CD4-positive, alpha-beta memory T cell (primary cell): ENCODE measurements at regions not wholly inside any gene's neighbourhood (a gene's known extent, or its start where the extent isn't known, plus 50 kb on each side); places are given as distances from the start of the nearest gene placed in this dataset.

Source experiments
- CTCF ChIA-PET: fragments of 350-600 bp; sonication (Branson Sonifier 250); formaldehyde crosslinking; loops from one replicate; lab custom pipeline; 2021; ENCODE audit warnings: inconsistent platforms; ENCODE audit not compliant: partially characterized antibody; lab: Charles Lee
- POLR2A ChIA-PET: fragments of 350-600 bp; sonication (Branson Sonifier 250); formaldehyde crosslinking; loops from one replicate; lab custom pipeline; 2021; ENCODE audit not compliant: partially characterized antibody; lab: Charles Lee
- DNase-seq, 5 donors: peaks; one replicate each; pipeline versions ENCODE4 v3.0.0 to v3.0.0-alpha.2; 2020 to 2022; ENCODE audit warnings: mixed read lengths in 1 of 5
- H3K27ac ChIP-seq: one replicate; pipeline ENCODE4 v1.7.0; 2013; ENCODE audit warnings: low read depth, low read length
- H3K27me3 ChIP-seq: 2 replicates; pipeline ENCODE4 v1.7.0; 2013; ENCODE audit warnings: mild to moderate bottlenecking, low read length, moderate library complexity; ENCODE audit not compliant: insufficient read depth
- H3K36me3 ChIP-seq: 2 replicates; pipeline ENCODE4 v1.7.0; 2013; ENCODE audit warnings: mild to moderate bottlenecking, low read length, moderate library complexity; ENCODE audit not compliant: insufficient read depth
- H3K4me1 ChIP-seq: 2 replicates; pipeline ENCODE4 v1.7.0; 2013; ENCODE audit warnings: mild to moderate bottlenecking, low read length, moderate library complexity; ENCODE audit not compliant: insufficient read depth
- H3K4me3 ChIP-seq, 2 donors: one replicate each; pipeline ENCODE4 v1.7.0; 2013; ENCODE audit warnings: low read length in 2 of 2, mild to moderate bottlenecking in 1 of 2
- H3K9me3 ChIP-seq, 2 donors: one replicate each; pipeline ENCODE4 v1.7.0; 2013; ENCODE audit warnings: low read length in 2 of 2, control low read depth in 1 of 2; ENCODE audit not compliant: control insufficient read depth in 1 of 2
- H3K27ac Mint-ChIP-seq, 7 donors: one replicate each; pipeline ENCODE4 v1.8.0; 2020 to 2021; ENCODE audit warnings: mixed read lengths in 7 of 7, mild to moderate bottlenecking in 6 of 7, inconsistent platforms in 3 of 7, moderate library complexity in 3 of 7
- H3K27me3 Mint-ChIP-seq, 2 donors: one replicate each; pipeline ENCODE4 v1.8.0; 2020 to 2021; ENCODE audit warnings: mixed read lengths in 2 of 2
- H3K36me3 Mint-ChIP-seq, 2 donors: one replicate each; pipeline ENCODE4 v1.8.0; 2020 to 2021; ENCODE audit warnings: mixed read lengths in 2 of 2, inconsistent platforms in 1 of 2, mild to moderate bottlenecking in 1 of 2
- H3K4me1 Mint-ChIP-seq, 4 donors: one replicate each; pipeline ENCODE4 v1.8.0; 2020 to 2021; ENCODE audit warnings: mixed read lengths in 4 of 4, mild to moderate bottlenecking in 1 of 4
- H3K4me3 Mint-ChIP-seq, 8 donors: one replicate each; pipeline ENCODE4 v1.8.0; 2020 to 2021; ENCODE audit warnings: mixed read lengths in 8 of 8, mild to moderate bottlenecking in 7 of 8, moderate library complexity in 6 of 8, inconsistent platforms in 3 of 8
- H3K9me3 Mint-ChIP-seq, 8 donors: one replicate each; pipeline ENCODE4 v1.8.0; 2020 to 2021; ENCODE audit warnings: mixed read lengths in 8 of 8, mild to moderate bottlenecking in 5 of 8, inconsistent platforms in 3 of 8, moderate library complexity in 1 of 8
- intact Hi-C: fragments of 100-400 bp; cut with micrococcal nuclease; formaldehyde crosslinking; loops from one replicate; pipeline ENCODE4 v1.15.1; 2023

DNA sequence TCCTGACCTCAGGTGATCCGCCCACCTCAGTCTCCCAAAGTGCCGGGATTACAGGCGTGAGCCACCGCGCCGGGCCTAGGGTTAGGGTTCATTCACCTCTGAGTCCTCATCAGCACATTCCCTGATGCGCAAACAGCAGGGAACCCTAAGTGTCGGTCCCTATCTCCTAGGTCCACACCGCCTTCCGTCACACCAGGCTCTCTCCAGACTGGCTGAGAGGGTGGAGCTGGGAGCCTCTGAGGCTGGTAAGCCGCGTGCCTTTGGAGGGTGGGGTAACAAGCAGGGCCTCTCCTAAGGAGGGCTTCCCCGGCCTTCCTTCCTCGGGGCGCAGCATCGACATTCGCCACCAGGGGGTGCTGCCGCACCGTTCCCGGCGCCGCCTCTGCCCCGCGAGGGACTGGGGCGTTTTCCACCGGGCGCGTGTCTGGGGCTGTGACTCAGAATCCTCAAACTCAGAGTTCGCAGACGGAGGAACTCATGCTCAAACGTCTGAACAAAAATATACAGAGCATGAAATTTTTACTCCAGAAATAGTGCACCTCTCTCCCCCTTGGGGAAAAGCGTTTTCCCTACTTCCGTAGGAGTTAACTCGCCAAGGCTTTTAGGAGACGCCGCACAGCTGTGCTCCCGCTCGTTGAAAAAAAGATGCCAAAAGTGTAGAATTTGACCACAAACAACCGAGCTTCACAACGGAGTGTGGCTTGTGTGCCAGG is 63.9 kb upstream of the ASAP2 start:
- Histone ChIP-seq H3K27me3 (peaks cover 2% of the 10 kb centered on the region), H3K4me3 (no peak overlapping the region), H3K36me3 (no peaks in the 10 kb centered on the region), H3K9me3 (no peaks in the 10 kb centered on the region), H3K27ac (no peak overlapping the region), H3K4me1 (peaks cover 5% of the 10 kb centered on the region)
- H3K9me3 Mint-ChIP-seq = no peaks in the 10 kb centered on the region
- no peaks in the 10 kb centered on the region for H3K36me3 Mint-ChIP-seq
- POLR2A ChIA-PET = no interaction called here
- peaks cover 0 to 9% (median 1%) of the 10 kb centered on the region in 4 donors for H3K4me1 Mint-ChIP-seq
- H3K4me3 Mint-ChIP-seq = peak overlapping the region in 5 of 8 donors; percentile 3 to 61 (median 17)
- intact Hi-C loops = no loop called here
- peak; percentile 58 to 74 (median 64) for DNase-seq
- H3K27me3 Mint-ChIP-seq = peaks cover 5 to 25% of the 10 kb centered on the region in 2 donors
- CTCF ChIA-PET = interaction anchor here (0.7 to 3.2 kb wide), 8 partner anchors 9 to 905 kb away, joined by 3 to 21 read pairs (median 3); no protein-coding TSS in a partner anchor
- H3K27ac Mint-ChIP-seq = no peak overlapping the region

DNA sequence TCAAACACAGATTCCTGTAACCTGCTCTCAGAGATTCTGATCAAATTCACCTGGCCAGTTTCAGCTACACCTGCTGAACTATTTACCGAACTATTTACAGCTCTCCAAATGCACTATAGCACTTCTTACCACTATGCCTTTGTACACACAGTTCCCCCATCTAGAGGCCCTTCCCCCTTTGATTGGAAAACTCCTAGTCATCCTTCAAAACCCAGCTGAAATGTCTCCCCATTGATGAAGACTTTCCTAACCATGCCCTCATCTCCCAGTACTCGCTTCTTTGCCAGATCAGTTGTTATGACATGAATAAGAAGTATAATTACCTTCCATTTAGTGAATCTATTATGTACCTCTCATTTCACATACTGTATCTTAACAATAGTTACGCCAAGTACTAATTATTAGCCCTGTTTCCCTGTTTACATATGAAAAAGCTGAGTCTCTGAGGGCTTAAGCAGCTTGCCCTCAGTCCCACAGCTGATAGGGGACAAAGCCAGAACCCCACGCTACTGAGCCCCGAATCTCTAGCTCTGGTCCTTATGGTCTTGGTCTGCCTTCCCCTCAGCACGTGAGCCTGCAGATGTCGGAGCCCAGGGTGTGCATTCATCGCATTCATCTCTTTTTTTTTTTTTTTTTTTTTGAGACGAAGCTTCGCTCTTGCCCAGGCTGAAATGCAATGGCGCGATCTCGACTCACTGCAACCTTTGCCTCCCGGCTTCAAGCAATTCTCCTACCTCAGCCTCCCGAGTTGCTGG is 64.7 kb upstream of the ASAP2 start:
- DNase-seq = no peak
- intact Hi-C loops = no loop called here

DNA sequence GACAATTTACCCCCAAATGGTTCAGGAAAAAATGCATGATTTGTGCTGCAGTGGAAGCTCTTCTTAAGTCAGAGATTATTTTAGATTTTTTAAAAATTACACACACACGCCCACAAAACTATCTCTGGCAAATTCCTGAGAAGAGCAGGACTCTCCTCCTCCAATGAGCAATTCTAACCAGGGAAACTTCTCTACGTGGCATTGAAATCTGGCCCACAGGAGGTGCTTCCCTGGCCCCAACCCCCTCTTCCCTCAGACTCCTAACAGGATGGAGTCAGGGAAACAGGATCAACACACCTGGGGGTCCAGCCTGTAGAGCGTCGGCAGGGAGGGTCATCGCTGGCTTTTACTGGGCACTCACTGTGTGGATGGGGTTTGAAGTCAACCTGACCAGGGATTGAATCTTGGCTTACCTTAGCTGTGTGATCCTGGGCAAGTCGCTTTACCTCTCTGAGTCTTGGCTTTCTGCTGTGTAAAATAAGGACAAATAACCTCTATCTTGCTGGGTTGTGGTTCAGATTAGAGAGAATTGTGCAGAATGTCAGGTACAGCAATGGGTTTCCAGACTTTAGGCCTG is 65.4 kb upstream of the ASAP2 start:
- H3K4me1 Mint-ChIP-seq = peaks cover 0 to 9% (median 1%) of the 10 kb centered on the region in 4 donors
- no peaks in the 10 kb centered on the region for H3K27me3 ChIP-seq
- ChIA-PET POLR2A (no interaction called here), CTCF (interaction anchor here (0.5 to 3.2 kb wide), 8 partner anchors 9 to 658 kb away, joined by 3 to 21 read pairs (median 4); no protein-coding TSS in a partner anchor)
- no peak overlapping the region for H3K4me3 Mint-ChIP-seq
- H3K9me3 ChIP-seq = no peaks in the 10 kb centered on the region
- H3K36me3 Mint-ChIP-seq = no peaks in the 10 kb centered on the region
- no peak overlapping the region for H3K27ac ChIP-seq
- H3K27me3 Mint-ChIP-seq = peaks cover 5 to 22% of the 10 kb centered on the region in 2 donors
- H3K9me3 Mint-ChIP-seq = no peaks in the 10 kb centered on the region
- H3K36me3 ChIP-seq = no peaks in the 10 kb centered on the region
- no peak overlapping the region for H3K4me3 ChIP-seq
- H3K27ac Mint-ChIP-seq = no peak overlapping the region
- H3K4me1 ChIP-seq = peaks cover 5% of the 10 kb centered on the region
- intact Hi-C loops = no loop called here
- no peak for DNase-seq

More for the DNA sequence above, 64.7 kb upstream of the ASAP2 start:
- Mint-ChIP-seq H3K4me3 (no peak overlapping the region), H3K36me3 (no peaks in the 10 kb centered on the region), H3K9me3 (no peaks in the 10 kb centered on the region), H3K4me1 (peaks cover 0 to 9% (median 1%) of the 10 kb centered on the region in 4 donors), H3K27ac (no peak overlapping the region), H3K27me3 (peaks cover 5 to 24% of the 10 kb centered on the region in 2 donors)
- peaks cover 5% of the 10 kb centered on the region for H3K4me1 ChIP-seq
- no peaks in the 10 kb centered on the region for H3K27me3 ChIP-seq
- POLR2A ChIA-PET = no interaction called here
- H3K9me3 ChIP-seq = no peaks in the 10 kb centered on the region
- no peak overlapping the region for H3K4me3 ChIP-seq
- H3K36me3 ChIP-seq = no peaks in the 10 kb centered on the region
- CTCF ChIA-PET = interaction anchor here (0.5 to 3.2 kb wide), 12 partner anchors 9 to 975 kb away, joined by 3 to 21 read pairs (median 3); no protein-coding TSS in a partner anchor
- H3K27ac ChIP-seq = no peak overlapping the region

DNA sequence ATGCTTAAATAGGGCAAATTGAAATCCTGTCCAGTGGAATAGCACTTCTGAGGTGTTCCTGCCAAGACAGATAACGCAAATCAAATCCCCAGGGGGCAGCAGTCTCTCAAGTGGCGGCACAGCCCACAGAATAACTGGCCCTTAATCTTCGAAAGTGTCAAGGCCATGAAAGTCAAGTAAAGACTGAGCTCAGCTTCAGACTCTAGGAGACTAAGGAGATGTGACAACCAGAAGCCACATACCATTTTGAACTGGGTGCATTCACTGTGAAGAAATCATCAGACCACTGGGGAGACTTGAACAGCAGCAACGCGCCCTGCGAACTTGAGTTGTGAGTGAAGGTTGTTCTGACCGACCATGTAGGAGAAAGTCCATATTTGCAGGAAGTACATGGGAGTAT is 66.0 kb upstream of the ASAP2 start:
- Mint-ChIP-seq H3K36me3 (no peaks in the 10 kb centered on the region), H3K27me3 (peaks cover 5 to 22% of the 10 kb centered on the region in 2 donors), H3K27ac (no peak overlapping the region), H3K9me3 (no peaks in the 10 kb centered on the region), H3K4me1 (peaks cover 0 to 9% (median 1%) of the 10 kb centered on the region in 4 donors), H3K4me3 (no peak overlapping the region)
- H3K4me1 ChIP-seq = peaks cover 5% of the 10 kb centered on the region
- CTCF ChIA-PET = interaction anchor here (1.3 to 3.2 kb wide), 3 partner anchors 9 to 659 kb away, joined by 3 to 21 read pairs (median 6); no protein-coding TSS in a partner anchor
- DNase-seq = no peak
- H3K4me3 ChIP-seq = no peak overlapping the region
- POLR2A ChIA-PET = no interaction called here
- intact Hi-C loops = no loop called here
- H3K27me3 ChIP-seq = no peaks in the 10 kb centered on the region
- no peaks in the 10 kb centered on the region for H3K36me3 ChIP-seq
- no peaks in the 10 kb centered on the region for H3K9me3 ChIP-seq
- no peak overlapping the region for H3K27ac ChIP-seq

DNA sequence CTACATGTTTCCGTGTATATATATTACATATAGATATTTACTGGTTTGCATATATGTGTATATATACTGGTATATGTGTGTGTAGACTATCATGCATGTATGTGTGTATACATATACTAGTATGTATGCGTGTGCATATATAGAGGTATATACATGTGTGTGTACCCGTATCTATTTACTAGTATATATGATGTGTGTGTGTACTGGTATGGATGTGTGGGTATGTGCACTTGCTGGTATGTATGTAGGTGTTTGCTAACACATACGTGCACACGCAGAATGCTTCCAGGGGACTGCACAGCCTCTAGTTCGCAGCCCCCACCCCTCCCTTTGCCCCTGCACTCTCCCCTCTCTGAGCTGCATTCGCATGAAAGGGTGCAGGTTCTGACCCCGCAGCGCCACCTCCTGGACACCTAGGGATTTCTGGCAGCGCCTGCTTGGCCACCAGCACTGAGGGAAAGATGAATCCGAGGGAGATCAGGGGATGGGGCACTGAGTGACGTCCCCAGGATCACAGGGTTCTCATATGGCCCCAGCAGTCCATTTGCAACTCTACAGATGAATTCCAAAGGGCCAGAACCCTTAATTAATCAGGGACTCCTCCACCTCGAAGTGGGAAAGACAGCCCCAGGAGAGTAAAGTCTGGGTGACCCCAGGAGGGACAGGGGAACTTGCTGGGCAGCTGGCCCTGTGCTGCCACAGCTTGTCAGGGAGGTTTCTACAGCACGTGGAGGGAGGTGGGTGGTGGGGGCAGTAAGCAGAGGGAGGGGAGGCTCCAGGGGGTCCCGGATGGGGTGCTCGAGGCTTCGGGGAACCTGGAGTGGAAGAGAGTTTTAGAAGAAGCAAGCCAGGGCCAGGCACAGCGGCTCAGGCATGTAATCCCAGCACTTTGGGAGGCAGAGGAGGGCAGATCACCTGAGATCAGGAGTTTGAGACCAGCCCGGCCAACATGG is 66.8 kb upstream of the ASAP2 start:
- no peak overlapping the region for H3K27ac ChIP-seq
- no peak overlapping the region for H3K4me3 Mint-ChIP-seq
- peak in 4 of 5 donors; percentile 28 to 45 (median 36) for DNase-seq
- no peak overlapping the region for H3K4me3 ChIP-seq
- peaks cover 0 to 9% (median 1%) of the 10 kb centered on the region in 4 donors for H3K4me1 Mint-ChIP-seq
- no peaks in the 10 kb centered on the region for H3K9me3 ChIP-seq
- ChIA-PET CTCF (interaction anchor here (1.0 kb wide), 1 partner anchor 266 kb away, joined by 4 read pairs; no protein-coding TSS in a partner anchor), POLR2A (no interaction called here)
- intact Hi-C loops = no loop called here
- no peaks in the 10 kb centered on the region for H3K27me3 ChIP-seq
- H3K27ac Mint-ChIP-seq = no peak overlapping the region
- H3K36me3 Mint-ChIP-seq = no peaks in the 10 kb centered on the region
- no peaks in the 10 kb centered on the region for H3K9me3 Mint-ChIP-seq
- peaks cover 5 to 16% of the 10 kb centered on the region in 2 donors for H3K27me3 Mint-ChIP-seq
- peaks cover 5% of the 10 kb centered on the region for H3K4me1 ChIP-seq
- H3K36me3 ChIP-seq = no peaks in the 10 kb centered on the region

DNA sequence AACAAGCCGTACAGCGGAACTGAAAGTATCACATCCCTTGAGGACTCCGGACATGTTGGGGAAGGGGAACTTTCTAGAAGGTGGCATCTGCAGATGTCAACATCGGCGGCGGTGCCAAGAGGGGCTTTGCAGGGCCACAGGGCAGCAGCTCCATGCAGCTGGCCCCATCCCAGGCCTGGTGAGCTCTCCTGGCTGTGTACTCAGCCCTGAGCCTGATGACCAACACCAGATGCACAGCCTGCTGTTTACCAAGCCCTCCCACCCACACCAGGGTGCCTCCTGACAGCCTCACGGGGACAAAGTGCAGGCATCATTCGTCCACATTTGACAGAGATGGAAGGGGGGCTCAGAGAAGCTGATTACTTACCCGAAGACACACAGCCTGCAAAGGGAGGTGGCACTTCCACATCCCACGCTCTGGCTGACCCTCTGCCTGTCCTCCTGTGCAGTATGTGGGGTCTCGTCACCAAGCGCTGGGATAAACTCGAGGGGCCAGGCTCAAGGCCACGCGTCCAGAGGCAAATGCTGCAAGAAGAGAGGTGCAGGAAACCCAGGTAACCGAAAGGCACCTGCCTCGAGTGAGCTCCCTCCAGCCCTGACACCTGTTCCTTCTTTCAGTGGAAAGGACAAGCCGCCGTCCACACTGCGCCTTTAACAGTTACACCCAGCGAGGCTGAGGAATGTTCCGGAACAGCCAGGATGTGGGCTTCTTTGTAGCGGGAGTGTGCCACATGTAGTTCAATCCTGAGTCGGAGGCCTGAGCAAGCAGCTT is 69.0 kb upstream of the ASAP2 start:
- Histone ChIP-seq H3K4me3 (no peak overlapping the region), H3K9me3 (no peaks in the 10 kb centered on the region), H3K27me3 (no peaks in the 10 kb centered on the region), H3K36me3 (no peaks in the 10 kb centered on the region), H3K27ac (no peak overlapping the region), H3K4me1 (no peaks in the 10 kb centered on the region)
- ChIA-PET POLR2A (no interaction called here), CTCF (interaction anchor here (0.7 kb wide), 1 partner anchor 1954 kb away, joined by 3 read pairs; no protein-coding TSS in a partner anchor)
- Mint-ChIP-seq H3K9me3 (peaks cover 0 to 17% (median 10%) of the 10 kb centered on the region in 8 donors), H3K4me1 (peaks cover 0 to 4% (median 0%) of the 10 kb centered on the region in 4 donors), H3K36me3 (no peaks in the 10 kb centered on the region), H3K27ac (no peak overlapping the region), H3K4me3 (no peak overlapping the region), H3K27me3 (peaks cover 7 to 15% of the 10 kb centered on the region in 2 donors)
- DNase-seq = no peak
- intact Hi-C loops = no loop called here
